Lower leg skin (tissue), 4 donors: ENCODE measurements at regions not wholly inside any gene's neighbourhood (a gene's known extent, or its start where the extent isn't known, plus 50 kb on each side); places are given as distances from the start of the nearest gene placed in this dataset.

Experiments used
- DNase-seq, 2 donors: peaks; one replicate each; pipeline ENCODE4 v3.0.0-alpha.2; 2019; ENCODE audit warnings: low spot score in 2 of 2
- H3K4me3 ChIP-seq: fragments of 200-600 bp; sonication (generic); 2 replicates; pipeline ENCODE4 v1.5.1; 2017; ENCODE audit warnings: mild to moderate bottlenecking, low read depth; ENCODE audit not compliant: poor library complexity, severe bottlenecking
- CTCF ChIP-seq, 3 donors: fragments of 450-650 bp; IDR thresholded peaks; one replicate each; pipeline ENCODE4 v1.5.1; 2016; ENCODE audit warnings: antibody characterized with exemption in 3 of 3, mild to moderate bottlenecking in 3 of 3, moderate library complexity in 2 of 3
- POLR2A ChIP-seq, 2 donors: fragments of 450-650 bp; IDR thresholded peaks; one replicate each; pipeline ENCODE4 v1.6.1; 2016 to 2017; ENCODE audit warnings: antibody characterized with exemption in 2 of 2, mild to moderate bottlenecking in 1 of 2, moderate library complexity in 1 of 2
- WGBS, 2 donors: methylation state at CpG; one replicate each; pipeline ENCODE4 v1.1.5; 2018; 5-methylcytosine and 5-hydroxymethylcytosine counted together
- intact Hi-C: fragments of 100-400 bp; cut with DNase I; formaldehyde crosslinking; loops from one replicate; pipeline ENCODE4 v1.15.0; 2023; ENCODE audit warnings: low total_unique reads

DNA sequence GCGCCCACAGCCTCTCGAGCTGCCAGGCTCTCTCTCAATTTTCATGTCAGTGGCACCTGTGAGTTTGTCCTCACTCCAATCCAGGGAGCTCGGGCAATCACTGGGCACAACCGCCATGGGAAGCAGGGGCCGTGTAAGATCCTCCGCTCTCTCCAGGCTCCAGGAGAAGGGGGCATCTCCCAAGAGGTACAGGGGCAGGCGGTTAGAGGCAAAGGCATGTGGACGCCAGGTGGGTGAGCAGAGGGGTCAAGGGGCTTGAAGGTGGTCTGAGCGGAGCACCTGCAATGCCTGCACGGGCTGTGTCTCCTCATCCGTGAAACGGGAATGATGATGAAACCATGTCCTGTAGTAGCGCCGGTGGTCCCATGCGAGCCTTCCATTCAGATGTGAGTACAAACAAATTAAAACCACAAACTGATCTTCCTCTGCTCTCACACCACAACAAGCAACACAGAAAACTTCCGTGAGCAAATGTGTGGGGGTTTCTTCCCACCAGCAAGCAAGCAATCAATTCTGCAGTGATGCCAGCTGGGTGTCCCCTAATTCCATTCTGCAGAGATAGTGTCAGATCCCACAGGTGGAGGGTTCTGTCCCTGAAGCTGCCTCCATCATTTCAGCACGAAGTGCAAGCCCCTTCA is 222.5 kb upstream of the PMEPA1 start:
- WGBS, 2 donors: 92% methylated on average over 15 to 17 of the region's 17 CpGs
- H3K4me3 ChIP-seq: no peak overlapping the region
- no peak for DNase-seq
- intact Hi-C loops: no loop called here
- no peak for TF ChIP-seq POLR2A (IDR thresholded peaks at IDR 0.05)
- no peak for TF ChIP-seq CTCF (IDR thresholded peaks at IDR 0.05)

GRCh38 chr20:57930351-57930750 is 220.5 kb upstream of the PMEPA1 start:
- H3K4me3 ChIP-seq: no peak overlapping the region
- WGBS, 2 donors: 79 to 84% methylated on average over 5 of the region's 5 CpGs
- DNase-seq: no peak
- intact Hi-C loops: no loop called here
- TF ChIP-seq CTCF (IDR thresholded peaks at IDR 0.05): no peak
- TF ChIP-seq POLR2A (IDR thresholded peaks at IDR 0.05): no peak

GRCh38 chr20:57928181-57928967 is 218.6 kb upstream of the PMEPA1 start:
- TF ChIP-seq CTCF (IDR thresholded peaks at IDR 0.05) (no peak), POLR2A (IDR thresholded peaks at IDR 0.05) (no peak)
- no peak overlapping the region for H3K4me3 ChIP-seq
- WGBS, 2 donors: 43 to 47% methylated on average over 2 of the region's 2 CpGs
- DNase-seq: no peak
- intact Hi-C loops: no loop called here

DNA sequence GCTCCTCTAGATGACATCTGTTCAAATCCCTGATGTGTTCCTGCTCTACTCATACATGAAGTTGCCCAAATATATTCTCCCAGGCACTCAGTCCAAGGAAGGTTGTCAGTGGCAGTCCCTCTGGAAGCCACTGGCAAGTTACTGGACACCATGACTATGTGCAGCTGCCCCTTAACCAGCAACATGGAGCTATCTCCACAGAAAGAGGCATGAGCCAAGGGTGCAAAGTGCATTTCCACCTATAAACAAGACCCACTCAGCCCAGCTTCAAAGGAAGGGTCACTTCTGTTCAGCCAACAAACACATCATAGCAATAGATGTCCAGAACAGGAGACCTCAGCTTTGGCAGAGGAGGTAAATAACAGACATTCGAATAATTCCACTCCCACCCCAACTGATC is 217.6 kb upstream of the PMEPA1 start:
- TF ChIP-seq POLR2A (IDR thresholded peaks at IDR 0.05) (no peak), CTCF (IDR thresholded peaks at IDR 0.05) (no peak)
- intact Hi-C loops: no loop called here
- no peak overlapping the region for H3K4me3 ChIP-seq
- DNase-seq: no peak
- WGBS, 2 donors: 95% methylated on average over 1 of the region's 1 CpG

GRCh38 chr20:57922706-57923105 is 212.9 kb upstream of the PMEPA1 start:
- intact Hi-C loops: no loop called here
- no peak for DNase-seq
- no peak overlapping the region for H3K4me3 ChIP-seq
- WGBS, 2 donors: 37 to 47% methylated on average over 10 of the region's 10 CpGs
- TF ChIP-seq CTCF (IDR thresholded peaks at IDR 0.05) (no peak), POLR2A (IDR thresholded peaks at IDR 0.05) (no peak)
